Tibial nerve (tissue), 3 donors: ENCODE measurements at regions not wholly inside any gene's neighbourhood (a gene's known extent, or its start where the extent isn't known, plus 50 kb on each side); places are given as distances from the start of the nearest gene placed in this dataset.

Experiments
- CTCF ChIP-seq, 5 experiments: fragments of 200-600 bp in 3 of 5; fragments of 450-650 bp in 2 of 5; sonication (generic) in 3 of 5; IDR thresholded peaks; one replicate each; pipeline ENCODE4 v1.5.1; 2016 to 2019; ENCODE audit warnings: antibody characterized with exemption in 5 of 5, mild to moderate bottlenecking in 3 of 5, moderate library complexity in 2 of 5
- POLR2A ChIP-seq, 2 donors: fragments of 450-650 bp; IDR thresholded peaks; one replicate each; pipeline ENCODE4 v1.6.1; 2017; ENCODE audit warnings: antibody characterized with exemption in 2 of 2, mild to moderate bottlenecking in 2 of 2, moderate library complexity in 2 of 2

- no peak for TF ChIP-seq CTCF (IDR thresholded peaks at IDR 0.05)
- no peak for TF ChIP-seq POLR2A (IDR thresholded peaks at IDR 0.05)
Observed at GRCh38 chr13:111640006-111640405, 319.6 kb downstream of the TEX29 start.
